ENCODE measurements at regions not wholly inside any gene's neighbourhood (a gene's known extent, or its start where the extent isn't known, plus 50 kb on each side); places are given as distances from the start of the nearest gene placed in this dataset.

- no peak for DNase-seq
Measured at GRCh38 chr6:15058200-15059061, 187.4 kb upstream of the JARID2 start.

DNA sequence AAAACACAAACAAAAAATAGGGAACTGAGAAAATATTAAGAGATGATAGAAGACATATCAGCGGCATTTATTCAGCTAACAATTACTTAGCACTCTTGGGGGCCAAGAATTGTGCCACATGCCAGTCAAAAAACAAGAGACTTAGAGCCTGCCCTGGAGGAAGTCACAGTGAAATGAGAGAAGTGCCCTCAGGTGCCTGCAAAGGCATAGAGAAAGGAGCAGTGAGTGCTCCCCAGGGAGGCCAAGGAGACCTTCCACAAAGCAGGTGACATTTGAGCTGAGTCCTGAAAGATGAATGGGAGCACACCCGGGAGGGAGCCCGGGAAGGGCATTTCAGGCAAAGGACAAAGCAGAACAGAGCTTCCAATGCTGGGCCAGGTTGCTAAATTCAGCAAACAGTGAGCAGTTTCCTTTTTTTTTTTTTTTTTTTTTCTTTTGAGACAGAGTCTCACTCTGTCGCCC is 184.7 kb upstream of the JARID2 start:
- no peak for DNase-seq

DNA sequence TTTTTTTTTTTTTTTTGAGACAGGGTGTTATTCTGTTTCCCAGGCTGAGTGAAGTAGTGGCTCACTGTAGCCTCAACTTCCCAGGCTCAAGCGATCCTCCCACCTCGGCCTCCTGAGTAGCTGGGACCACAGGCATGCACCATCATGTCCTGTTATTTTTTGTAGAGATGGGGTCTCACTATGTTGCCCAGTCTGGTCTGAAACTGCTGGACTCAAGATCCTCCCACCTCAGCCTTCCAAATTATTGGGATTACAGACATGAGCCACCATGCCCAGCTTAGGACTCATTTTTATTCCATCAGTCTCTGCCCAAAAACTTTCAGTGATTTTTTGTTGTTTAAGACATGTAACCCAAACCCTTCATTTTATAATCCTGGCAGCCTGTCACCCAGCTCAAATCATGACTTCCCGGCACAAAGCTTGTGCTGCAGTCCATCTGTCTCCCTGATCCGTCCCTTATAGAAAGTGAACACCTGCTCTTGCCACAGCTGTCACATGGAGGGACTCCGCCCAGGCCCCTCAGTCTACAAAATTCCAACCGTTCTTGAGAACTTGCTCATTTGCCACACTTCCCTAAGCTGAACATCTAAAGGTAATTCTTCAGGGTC is 183.9 kb upstream of the JARID2 start:
- no peak for DNase-seq

DNA sequence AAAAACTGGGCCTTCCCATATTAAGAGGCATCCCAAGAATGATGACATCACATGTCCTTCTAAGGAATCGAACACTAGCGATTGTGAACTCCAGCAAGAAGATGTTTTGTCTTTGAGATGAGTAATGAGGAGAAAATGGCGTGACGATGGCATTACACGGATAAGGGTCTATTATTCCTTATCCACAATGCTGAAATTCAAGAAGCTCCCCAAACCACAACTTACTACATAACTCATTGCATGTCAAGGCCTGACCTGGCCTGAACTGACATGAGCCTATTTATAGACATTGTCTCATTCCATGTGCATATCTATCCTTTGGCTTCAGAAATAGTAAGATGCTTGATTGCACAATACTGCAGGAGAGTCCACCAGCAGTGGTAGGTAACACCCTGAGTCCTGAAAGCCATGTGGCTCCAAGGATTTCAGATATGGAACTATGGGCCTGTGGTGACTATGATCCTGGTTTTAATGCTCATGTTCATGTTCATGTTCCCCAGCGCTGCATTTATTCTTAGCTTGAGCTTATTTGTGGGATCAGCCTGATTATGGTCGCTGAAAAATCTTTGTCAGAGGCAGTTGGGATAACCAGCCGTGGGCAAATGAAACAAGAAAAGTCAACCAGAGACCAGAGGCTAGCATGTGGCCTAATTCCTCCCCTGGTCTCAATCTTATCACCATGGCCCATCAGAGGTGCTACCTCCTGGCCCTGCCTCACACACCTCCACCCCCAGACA is 183.2 kb upstream of the JARID2 start:
- no peak for DNase-seq

- DNase-seq = no peak
Measured at GRCh38 chr6:15063253-15063853, 182.5 kb upstream of the JARID2 start.

- no peak for DNase-seq
Measured at GRCh38 chr6:15065261-15065989, 180.4 kb upstream of the JARID2 start.

- DNase-seq = no peak
Measured at GRCh38 chr6:15066089-15066758, 179.6 kb upstream of the JARID2 start.

- DNase-seq = no peak
Measured at GRCh38 chr6:15073344-15073789, 172.5 kb upstream of the JARID2 start.

GRCh38 chr6:15073883-15074465 is 171.9 kb upstream of the JARID2 start:
- no peak for DNase-seq

GRCh38 chr6:15074806-15075205 is 171.1 kb upstream of the JARID2 start:
- no peak for DNase-seq

DNA sequence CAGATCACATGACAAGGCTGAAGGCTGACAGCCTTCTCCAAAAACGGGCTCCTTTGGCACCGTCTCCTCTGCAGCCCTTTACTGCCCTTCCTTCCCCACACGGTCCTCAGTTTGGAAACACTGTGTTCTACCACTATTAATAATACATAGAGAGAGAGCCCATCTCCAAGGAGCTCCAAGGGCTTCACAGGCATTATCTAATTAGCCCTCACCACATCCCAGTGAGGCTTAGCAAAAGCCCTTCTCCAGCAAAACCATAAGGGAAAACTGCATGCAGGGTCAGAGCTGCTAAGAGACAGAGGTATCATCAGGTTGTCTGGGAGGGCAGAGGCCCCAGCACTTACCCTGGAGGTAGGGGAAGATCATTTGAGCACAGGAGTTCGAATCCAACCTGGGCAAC is 169.3 kb upstream of the JARID2 start:
- DNase-seq = no peak

DNA sequence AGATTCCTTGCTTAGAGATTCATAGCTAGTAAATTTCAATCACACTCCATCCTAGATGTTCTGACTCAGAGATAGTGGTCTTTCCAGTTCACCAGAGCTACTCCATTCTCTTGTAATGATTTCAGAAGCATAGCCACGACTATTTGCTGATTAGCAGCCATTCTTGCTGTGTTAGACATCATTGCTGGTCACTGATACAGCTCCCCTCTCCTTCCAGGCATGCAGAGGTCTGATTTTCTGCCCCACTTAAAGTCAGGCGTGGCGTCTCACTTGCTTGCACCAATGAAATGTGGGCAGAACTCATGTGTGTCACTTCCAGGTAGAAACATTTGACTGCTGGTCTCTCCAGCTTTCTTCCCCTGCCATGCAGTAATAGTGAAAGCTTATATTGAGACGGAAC is 168.9 kb upstream of the JARID2 start:
- no peak for DNase-seq

- no peak for DNase-seq
Measured at GRCh38 chr6:15077961-15078360, 167.9 kb upstream of the JARID2 start.

DNA sequence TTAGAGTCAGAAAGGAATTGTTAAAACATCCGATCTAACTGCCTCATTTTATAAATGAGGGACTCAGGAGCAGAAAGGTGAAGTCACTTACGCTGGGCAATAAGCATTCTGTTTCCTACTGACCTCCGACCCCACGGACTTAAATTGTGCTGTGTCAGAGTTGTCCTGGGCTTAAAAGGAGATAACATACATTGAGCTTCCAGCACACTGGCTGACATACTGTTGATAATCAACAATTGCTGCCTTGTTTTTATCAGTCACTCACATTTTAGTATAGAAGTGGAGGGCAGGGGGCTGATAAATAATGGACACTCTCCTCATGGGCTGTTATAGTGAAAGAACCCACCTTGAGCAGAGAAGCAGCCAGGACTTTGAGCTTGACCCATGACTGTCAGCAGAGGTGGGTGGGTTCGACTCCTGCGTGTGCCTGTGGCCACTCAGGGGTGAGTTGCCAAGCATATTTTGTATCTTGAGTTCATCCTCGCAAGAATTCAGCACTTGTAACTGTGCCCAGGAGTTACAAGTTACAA is 166.5 kb upstream of the JARID2 start:
- no peak for DNase-seq

GRCh38 chr6:15080895-15081294 is 165.0 kb upstream of the JARID2 start:
- no peak for DNase-seq

DNA sequence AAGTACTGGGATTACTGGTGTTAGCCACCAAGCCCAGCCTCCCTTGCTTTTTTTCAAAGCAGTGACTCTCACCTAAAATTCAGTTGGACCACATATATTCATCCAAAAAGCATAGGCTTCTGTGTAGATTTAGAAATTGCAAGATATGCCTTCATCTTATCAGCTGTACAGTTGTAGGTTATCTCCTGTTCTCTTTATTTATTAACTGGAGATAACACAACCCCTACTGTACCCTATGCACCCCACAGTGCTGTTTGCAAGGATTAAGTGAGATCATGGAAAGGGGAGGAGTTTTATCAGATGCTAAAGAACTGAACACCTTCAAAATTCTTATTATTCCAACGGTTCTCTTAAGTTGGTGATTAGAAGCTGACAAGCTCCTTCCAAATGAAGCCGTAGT is 164.4 kb upstream of the JARID2 start:
- no peak for DNase-seq

- no peak for DNase-seq
Measured at GRCh38 chr6:15082708-15083107, 163.2 kb upstream of the JARID2 start.

GRCh38 chr6:15086348-15087158 is 159.3 kb upstream of the JARID2 start:
- DNase-seq = no peak

DNA sequence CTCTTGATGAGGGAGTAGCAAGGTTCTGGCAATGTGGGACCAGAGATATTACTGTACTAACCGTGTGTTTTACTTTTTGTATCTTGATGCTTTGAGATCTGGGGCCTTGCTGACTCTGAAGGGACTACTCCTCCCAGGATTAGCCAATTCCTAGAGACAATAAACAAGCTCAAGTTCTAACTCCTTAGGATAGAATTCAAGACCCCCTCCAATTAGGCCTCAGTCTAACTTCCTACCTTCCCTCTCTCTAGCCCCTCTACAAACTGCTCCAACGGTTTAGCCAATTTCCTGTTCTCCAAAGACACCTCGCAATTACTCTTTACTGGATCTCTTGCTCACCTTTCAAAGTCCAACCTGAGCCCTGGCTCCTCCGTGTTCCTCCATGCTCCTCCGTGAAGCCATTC is 158.7 kb upstream of the JARID2 start:
- no peak for DNase-seq

DNA sequence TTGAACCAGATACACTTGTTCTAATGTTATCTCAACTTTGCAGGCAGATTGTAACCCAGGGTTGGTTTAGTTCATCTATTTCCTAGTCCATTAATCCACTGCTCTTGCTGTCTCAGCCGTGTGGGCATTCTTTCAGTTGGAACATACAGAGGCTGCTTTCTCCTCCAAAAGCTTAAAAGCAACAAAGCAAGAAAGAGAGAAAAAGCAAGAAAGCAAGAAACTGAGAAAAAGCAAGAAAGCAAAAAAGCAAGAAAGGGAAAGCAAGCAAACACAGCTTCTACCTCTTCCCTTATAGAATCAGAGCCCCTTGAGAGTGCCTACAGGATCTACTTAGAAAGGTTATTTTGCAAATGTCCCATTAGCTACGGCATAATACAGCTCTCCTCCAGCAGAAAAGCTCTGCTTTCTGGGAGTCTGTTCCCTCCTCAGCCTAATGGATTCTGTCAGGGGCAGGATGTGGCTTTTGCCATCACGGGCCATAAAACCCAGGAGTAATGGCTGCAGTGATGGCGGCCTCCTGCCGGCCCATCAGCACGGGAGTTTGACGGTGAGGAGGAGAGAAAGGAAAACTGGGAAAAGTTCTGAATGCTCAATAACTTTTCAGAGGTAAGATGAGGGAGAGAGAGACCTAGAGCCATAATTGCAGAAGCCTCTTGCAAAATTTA is 156.8 kb upstream of the JARID2 start:
- DNase-seq = no peak

Data from stimulated activated CD4-positive, alpha-beta T cell treated with anti-CD3 and anti-CD28 coated beads, Interleukin-1b, Interleukin-23, amount 100 ng/mL, for 48 hours (primary cell).